Prostate gland (tissue), 2 donors: ENCODE measurements at regions not wholly inside any gene's neighbourhood (a gene's known extent, or its start where the extent isn't known, plus 50 kb on each side); places are given as distances from the start of the nearest gene placed in this dataset.

ENCODE experiments used
- CTCF ChIP-seq, 4 experiments: fragments of 200-600 bp in 2 of 4; fragments of 450-650 bp in 2 of 4; sonication (generic) in 2 of 4; IDR thresholded peaks; 1 replicate in 3 of 4; 2 replicates in 1 of 4; pipeline ENCODE4 v1.5.1; 2016 to 2019; ENCODE audit warnings: antibody characterized with exemption in 4 of 4, mild to moderate bottlenecking in 2 of 4, moderate library complexity in 2 of 4
- POLR2A ChIP-seq: fragments of 450-650 bp; IDR thresholded peaks from one replicate; pipeline ENCODE4 v1.6.1; 2016; ENCODE audit warnings: antibody characterized with exemption, mild to moderate bottlenecking
- POLR2AphosphoS5 ChIP-seq: sonication (generic); formaldehyde crosslinking; IDR thresholded peaks from one replicate; pipeline ENCODE4 v1.6.1; 2017; ENCODE audit warnings: antibody characterized with exemption

DNA sequence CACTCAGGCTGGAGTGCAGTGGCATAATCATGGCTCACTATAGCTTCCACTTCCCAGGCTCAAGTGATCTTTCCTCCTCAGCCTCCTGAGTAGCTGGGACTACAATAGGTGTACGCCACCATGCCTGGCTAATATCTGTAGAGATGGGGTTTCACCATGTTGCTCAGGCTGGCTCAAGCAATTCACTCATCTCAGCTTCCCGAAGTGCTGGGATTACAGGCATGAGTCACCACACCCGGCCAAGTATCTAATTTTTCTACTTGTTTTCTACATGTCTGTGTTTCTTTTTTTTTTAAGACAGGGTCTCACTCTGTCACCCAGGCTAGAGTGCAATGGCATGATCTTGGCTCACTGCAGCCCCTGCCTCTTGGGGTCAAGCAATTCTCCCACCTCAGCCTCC lies 119.7 kb upstream of the MED13L start:
- TF ChIP-seq POLR2A (no peak), CTCF (IDR thresholded peaks at IDR 0.05) (no peak), POLR2AphosphoS5 (no peak)
